Right atrium auricular region (tissue), 2 donors: ENCODE measurements at regions not wholly inside any gene's neighbourhood (a gene's known extent, or its start where the extent isn't known, plus 50 kb on each side); places are given as distances from the start of the nearest gene placed in this dataset.
A peak's percentile ranks its signal among the peaks of the same experiment; 100 is the strongest.

ENCODE experiments used
- DNase-seq: peaks from one replicate; pipeline ENCODE4 v3.0.0-alpha.2; 2019; ENCODE audit warnings: low spot score
- H3K27ac ChIP-seq, 2 donors: fragments of 200-600 bp; sonication (generic); 1 replicate in 1 of 2; 2 replicates in 1 of 2; pipeline ENCODE4 v1.5.1; 2016 to 2019
- H3K27me3 ChIP-seq, 2 donors: fragments of 200-600 bp; sonication (generic); one replicate each; pipeline versions ENCODE4 v1.5.1 to v1.6.0; 2017 to 2019
- H3K36me3 ChIP-seq: fragments of 200-600 bp; sonication (generic); one replicate; pipeline ENCODE4 v1.5.1; 2016
- H3K4me1 ChIP-seq, 2 donors: fragments of 200-600 bp; sonication (generic); one replicate each; pipeline versions ENCODE4 v1.5.1 to v1.6.0; 2017 to 2019
- H3K4me3 ChIP-seq, 2 donors: fragments of 200-600 bp; sonication (generic); 1 replicate in 1 of 2; 2 replicates in 1 of 2; pipeline ENCODE4 v1.5.1; 2017 to 2019; ENCODE audit warnings: mild to moderate bottlenecking in 1 of 2, moderate library complexity in 1 of 2
- H3K9me3 ChIP-seq, 2 donors: fragments of 200-600 bp; sonication (generic); one replicate each; pipeline ENCODE4 v1.5.1; 2019
- TF ChIP-seq, protein P1 (sequence below), 2 donors: fragments of 200-600 bp; sonication (generic); IDR thresholded peaks; one replicate each; pipeline ENCODE4 v1.5.1; 2019; ENCODE audit warnings: antibody characterized with exemption in 2 of 2

DNA sequence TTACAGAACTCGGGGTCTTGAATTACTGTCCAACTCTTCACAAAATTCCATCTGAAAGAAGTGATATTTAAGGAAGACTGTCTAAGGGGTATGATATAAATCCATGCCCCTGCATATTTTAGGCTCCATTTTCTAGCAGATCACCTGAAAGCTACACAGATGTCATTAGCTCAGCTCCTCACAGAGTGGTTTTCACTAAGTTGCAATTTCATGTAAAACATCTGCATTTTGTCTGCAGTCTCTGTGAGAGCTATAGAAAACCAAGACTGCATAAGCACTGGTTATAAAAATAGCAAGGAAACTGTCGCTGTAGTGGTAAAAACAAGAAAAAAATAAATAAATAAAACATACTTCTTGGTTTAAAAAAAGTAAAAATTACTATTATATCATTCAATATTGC is 103.4 kb downstream of the RPL27A start:
- Histone ChIP-seq H3K4me1 (peaks cover 0 to 54% of the 10 kb centered on the region in 2 donors), H3K27ac (peak overlapping the region; percentile 53 to 61), H3K9me3 (no peaks in the 10 kb centered on the region), H3K27me3 (no peaks in the 10 kb centered on the region), H3K4me3 (no peak overlapping the region), H3K36me3 (no peaks in the 10 kb centered on the region)
- DNase-seq = no peak
- TF ChIP-seq, protein P1, sequence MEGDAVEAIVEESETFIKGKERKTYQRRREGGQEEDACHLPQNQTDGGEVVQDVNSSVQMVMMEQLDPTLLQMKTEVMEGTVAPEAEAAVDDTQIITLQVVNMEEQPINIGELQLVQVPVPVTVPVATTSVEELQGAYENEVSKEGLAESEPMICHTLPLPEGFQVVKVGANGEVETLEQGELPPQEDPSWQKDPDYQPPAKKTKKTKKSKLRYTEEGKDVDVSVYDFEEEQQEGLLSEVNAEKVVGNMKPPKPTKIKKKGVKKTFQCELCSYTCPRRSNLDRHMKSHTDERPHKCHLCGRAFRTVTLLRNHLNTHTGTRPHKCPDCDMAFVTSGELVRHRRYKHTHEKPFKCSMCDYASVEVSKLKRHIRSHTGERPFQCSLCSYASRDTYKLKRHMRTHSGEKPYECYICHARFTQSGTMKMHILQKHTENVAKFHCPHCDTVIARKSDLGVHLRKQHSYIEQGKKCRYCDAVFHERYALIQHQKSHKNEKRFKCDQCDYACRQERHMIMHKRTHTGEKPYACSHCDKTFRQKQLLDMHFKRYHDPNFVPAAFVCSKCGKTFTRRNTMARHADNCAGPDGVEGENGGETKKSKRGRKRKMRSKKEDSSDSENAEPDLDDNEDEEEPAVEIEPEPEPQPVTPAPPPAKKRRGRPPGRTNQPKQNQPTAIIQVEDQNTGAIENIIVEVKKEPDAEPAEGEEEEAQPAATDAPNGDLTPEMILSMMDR (IDR thresholded peaks at IDR 0.05) = no peak

DNA sequence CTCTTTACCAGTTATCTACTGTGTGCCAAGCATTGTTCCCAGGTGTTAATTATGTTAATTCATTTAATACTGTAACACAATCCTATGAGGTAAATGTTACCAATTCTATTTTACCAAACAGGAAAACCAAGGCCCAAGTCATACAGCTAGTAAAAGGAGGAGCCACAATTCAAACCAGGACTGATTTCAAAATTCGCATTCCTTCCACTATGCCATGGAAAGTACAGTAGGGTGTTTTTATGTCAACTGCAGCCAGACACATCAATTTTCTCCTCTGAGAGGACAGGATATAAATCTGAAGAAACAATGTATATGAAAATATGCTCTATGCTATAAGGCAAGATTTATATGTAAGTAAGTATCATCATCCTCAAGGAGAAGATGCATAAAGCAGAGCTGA is 104.3 kb downstream of the RPL27A start:
- no peaks in the 10 kb centered on the region for H3K27me3 ChIP-seq
- no peak for DNase-seq
- H3K9me3 ChIP-seq = no peaks in the 10 kb centered on the region
- H3K4me1 ChIP-seq = peaks cover 0 to 48% of the 10 kb centered on the region in 2 donors
- H3K27ac ChIP-seq = peak overlapping the region; percentile 42 to 61
- no peaks in the 10 kb centered on the region for H3K36me3 ChIP-seq
- TF ChIP-seq, protein P1 (IDR thresholded peaks at IDR 0.05) = no peak
- no peak overlapping the region for H3K4me3 ChIP-seq

DNA sequence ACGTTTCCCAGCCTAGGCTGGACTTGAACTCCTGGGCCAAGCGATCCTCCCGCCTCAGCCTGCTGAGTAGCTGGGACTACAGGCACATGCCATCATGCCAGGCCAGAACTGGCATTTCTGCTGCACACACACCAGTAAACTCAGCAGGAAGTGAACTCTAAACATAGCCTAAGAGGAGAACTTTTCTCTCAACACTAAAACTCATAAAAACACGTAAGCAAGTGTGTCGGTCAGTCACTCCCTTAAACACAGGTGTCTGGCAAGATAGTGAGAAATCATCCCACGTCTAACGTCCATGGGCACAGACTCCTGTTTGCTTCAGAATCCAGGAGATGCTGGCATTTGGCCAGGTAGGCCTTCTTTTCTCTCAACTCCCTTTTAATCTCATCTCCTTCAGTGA is 104.8 kb downstream of the RPL27A start:
- Histone ChIP-seq H3K4me3 (no peak overlapping the region), H3K36me3 (no peaks in the 10 kb centered on the region), H3K9me3 (no peaks in the 10 kb centered on the region), H3K27ac (peak overlapping the region; percentile 42 to 61), H3K27me3 (no peaks in the 10 kb centered on the region), H3K4me1 (peaks cover 0 to 48% of the 10 kb centered on the region in 2 donors)
- TF ChIP-seq, protein P1 (IDR thresholded peaks at IDR 0.05) = no peak
- no peak for DNase-seq

DNA sequence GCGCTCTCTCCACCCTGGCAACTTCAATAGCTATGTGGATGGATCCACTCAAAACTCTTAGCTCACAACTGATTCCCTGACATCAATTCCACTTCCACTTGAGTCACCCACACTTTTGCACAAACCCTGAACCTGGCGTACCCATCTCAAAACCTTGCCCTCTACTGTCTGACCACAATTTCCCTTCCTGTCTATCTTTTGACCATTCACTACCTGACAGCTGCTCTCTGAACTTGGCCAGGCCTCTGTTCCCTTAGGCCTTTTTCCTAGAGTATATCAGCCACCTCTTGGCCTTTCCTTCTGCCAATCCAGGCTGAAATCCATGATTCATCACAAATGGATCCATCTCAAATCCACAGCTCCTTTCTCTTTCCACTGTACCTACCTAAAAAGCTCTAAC is 106.0 kb downstream of the RPL27A start:
- Histone ChIP-seq H3K4me3 (no peak overlapping the region), H3K9me3 (no peaks in the 10 kb centered on the region), H3K27ac (no peak overlapping the region), H3K4me1 (peaks cover 0 to 48% of the 10 kb centered on the region in 2 donors), H3K27me3 (no peaks in the 10 kb centered on the region), H3K36me3 (no peaks in the 10 kb centered on the region)
- no peak for DNase-seq
- TF ChIP-seq, protein P1 (IDR thresholded peaks at IDR 0.05) = no peak

DNA sequence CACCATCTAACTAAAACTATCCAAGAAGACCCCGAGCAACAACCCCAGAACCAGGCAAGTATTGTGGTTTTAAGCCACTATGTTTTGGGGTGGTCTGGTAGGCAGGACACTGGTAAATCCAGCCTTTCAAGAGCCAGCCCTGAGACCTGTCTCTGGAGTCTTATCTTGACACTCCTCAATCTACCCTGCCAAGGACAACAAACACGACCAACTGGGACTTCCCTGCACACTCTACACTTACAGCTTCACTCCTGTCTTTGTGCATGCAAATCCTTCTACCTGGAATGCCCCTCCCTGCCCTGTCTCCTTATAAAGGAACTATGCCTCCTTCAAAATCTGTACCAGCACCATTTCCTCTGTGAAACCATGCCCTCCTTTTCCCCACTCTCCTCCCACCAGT is 107.3 kb downstream of the RPL27A start:
- Histone ChIP-seq H3K4me3 (no peak overlapping the region), H3K27ac (no peak overlapping the region), H3K36me3 (no peaks in the 10 kb centered on the region), H3K9me3 (no peaks in the 10 kb centered on the region), H3K27me3 (no peaks in the 10 kb centered on the region), H3K4me1 (peaks cover 0 to 52% of the 10 kb centered on the region in 2 donors)
- no peak for DNase-seq
- TF ChIP-seq, protein P1 (IDR thresholded peaks at IDR 0.05) = no peak

DNA sequence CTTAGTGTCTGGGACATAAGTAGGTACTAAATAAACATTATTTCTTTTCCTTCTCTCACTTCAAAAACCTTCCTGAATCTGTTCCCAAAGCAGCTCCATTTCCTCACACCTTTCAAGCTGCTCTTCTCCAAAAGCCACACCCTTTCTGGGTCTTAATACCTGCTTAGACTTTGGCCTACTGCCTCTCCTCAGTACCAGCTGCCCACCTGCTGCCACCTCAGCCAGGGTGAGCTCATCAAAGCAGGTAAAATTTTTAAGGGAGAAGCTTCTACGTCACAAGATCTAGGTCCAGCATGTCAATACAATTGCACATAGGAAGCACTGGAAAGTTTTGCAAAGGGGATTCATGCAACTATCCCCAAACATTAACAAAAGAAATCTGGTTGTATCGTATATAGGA is 108.4 kb downstream of the RPL27A start:
- Histone ChIP-seq H3K27me3 (no peaks in the 10 kb centered on the region), H3K36me3 (no peaks in the 10 kb centered on the region), H3K4me1 (peaks cover 0 to 49% of the 10 kb centered on the region in 2 donors), H3K4me3 (no peak overlapping the region), H3K9me3 (no peaks in the 10 kb centered on the region), H3K27ac (no peak overlapping the region)
- DNase-seq = no peak
- TF ChIP-seq, protein P1 (IDR thresholded peaks at IDR 0.05) = no peak
